OCI-LY7 (cell line): ENCODE measurements at regions not wholly inside any gene's neighbourhood (a gene's known extent, or its start where the extent isn't known, plus 50 kb on each side); places are given as distances from the start of the nearest gene placed in this dataset.

Experiments
- EZH2phosphoT487 ChIP-seq: fragments of 200-600 bp; sonication (generic); IDR thresholded peaks from 2 replicates; pipeline ENCODE4 v1.6.1; 2018; ENCODE audit warnings: low read depth, borderline replicate concordance, mild to moderate bottlenecking, mixed run types, antibody characterized with exemption, low read length, moderate library complexity, mixed read lengths
- TF ChIP-seq, protein P1 (sequence below): fragments of 200-600 bp; sonication (generic); conservative IDR thresholded peaks from 2 replicates; pipeline ENCODE4 v1.5.1; 2014; ENCODE audit warnings: mild to moderate bottlenecking, antibody characterized with exemption, low read length, moderate library complexity, mixed read lengths

DNA sequence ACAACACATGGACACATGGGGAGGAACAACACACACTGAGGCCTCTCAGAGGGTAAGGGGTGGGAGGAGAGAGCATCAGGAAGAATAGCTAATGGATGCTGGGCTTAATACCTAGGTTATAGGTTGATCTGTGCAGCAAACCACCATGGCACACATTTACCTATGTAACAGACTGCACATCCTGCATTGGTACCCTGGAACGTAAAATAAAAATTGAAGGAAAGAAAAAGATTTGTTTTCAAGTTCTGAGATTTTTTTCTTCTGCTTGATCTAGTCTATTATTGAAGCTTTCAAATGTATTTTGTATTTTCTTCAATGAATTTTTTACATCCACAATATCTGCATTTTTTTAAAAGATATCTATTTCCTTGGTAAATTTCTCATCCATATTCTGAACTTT lies 59.3 kb upstream of the SLC4A10 start:
- TF ChIP-seq, protein P1, sequence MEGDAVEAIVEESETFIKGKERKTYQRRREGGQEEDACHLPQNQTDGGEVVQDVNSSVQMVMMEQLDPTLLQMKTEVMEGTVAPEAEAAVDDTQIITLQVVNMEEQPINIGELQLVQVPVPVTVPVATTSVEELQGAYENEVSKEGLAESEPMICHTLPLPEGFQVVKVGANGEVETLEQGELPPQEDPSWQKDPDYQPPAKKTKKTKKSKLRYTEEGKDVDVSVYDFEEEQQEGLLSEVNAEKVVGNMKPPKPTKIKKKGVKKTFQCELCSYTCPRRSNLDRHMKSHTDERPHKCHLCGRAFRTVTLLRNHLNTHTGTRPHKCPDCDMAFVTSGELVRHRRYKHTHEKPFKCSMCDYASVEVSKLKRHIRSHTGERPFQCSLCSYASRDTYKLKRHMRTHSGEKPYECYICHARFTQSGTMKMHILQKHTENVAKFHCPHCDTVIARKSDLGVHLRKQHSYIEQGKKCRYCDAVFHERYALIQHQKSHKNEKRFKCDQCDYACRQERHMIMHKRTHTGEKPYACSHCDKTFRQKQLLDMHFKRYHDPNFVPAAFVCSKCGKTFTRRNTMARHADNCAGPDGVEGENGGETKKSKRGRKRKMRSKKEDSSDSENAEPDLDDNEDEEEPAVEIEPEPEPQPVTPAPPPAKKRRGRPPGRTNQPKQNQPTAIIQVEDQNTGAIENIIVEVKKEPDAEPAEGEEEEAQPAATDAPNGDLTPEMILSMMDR, result no peak
- TF ChIP-seq EZH2phosphoT487, result no peak
